H1 (cell line): ENCODE measurements at regions not wholly inside any gene's neighbourhood (a gene's known extent, or its start where the extent isn't known, plus 50 kb on each side); places are given as distances from the start of the nearest gene placed in this dataset.

Experiments
- CBX5 ChIP-seq: fragments of 300-800, 300-1000 bp; sonication (generic); IDR thresholded peaks from 2 replicates; pipeline ENCODE4 v1.7.1; 2016; ENCODE audit warnings: antibody characterized with exemption, low read length, low read depth
- CHD2 ChIP-seq: IDR thresholded peaks from 2 replicates; pipeline ENCODE4 v1.6.1; 2012; ENCODE audit warnings: low read length, improper control_type of control experiment
- FOSL1 ChIP-seq: IDR thresholded peaks from 2 replicates; pipeline ENCODE4 v1.6.1; 2011; ENCODE audit warnings: mild to moderate bottlenecking, low read depth, low read length, moderate library complexity; ENCODE audit not compliant: insufficient read depth
- GTF2F1 ChIP-seq: IDR thresholded peaks from 2 replicates; pipeline ENCODE4 v1.6.1; 2012; ENCODE audit warnings: low read depth, low read length, improper control_type of control experiment, borderline replicate concordance
- JUND ChIP-seq: IDR thresholded peaks from 2 replicates; pipeline ENCODE4 v1.6.1; 2011; ENCODE audit warnings: mild to moderate bottlenecking, improper control_type of control experiment, low read length
- KDM1A ChIP-seq: fragments of 200-600, 300-600 bp; sonication (generic); IDR thresholded peaks from 2 replicates; pipeline ENCODE4 v1.7.1; 2016; ENCODE audit warnings: mild to moderate bottlenecking, low read length, borderline replicate concordance
- POLR2AphosphoS5 ChIP-seq: IDR thresholded peaks from 2 replicates; pipeline ENCODE4 v1.6.1; 2011; ENCODE audit warnings: low read depth, low read length
- RAD21 ChIP-seq, 2 experiments: IDR thresholded peaks in 1 of 2; conservative IDR thresholded peaks in 1 of 2; 2 replicates each; pipeline ENCODE4 v1.6.1; 2011; ENCODE audit warnings: low read depth in 2 of 2, low read length in 2 of 2, improper control_type of control experiment in 1 of 2, inconsistent platforms in 1 of 2, mild to moderate bottlenecking in 1 of 2, moderate library complexity in 1 of 2
- TF ChIP-seq, protein P1 (sequence below): IDR thresholded peaks from 2 replicates; pipeline ENCODE4 v1.6.1; 2012; ENCODE audit warnings: inconsistent platforms

DNA sequence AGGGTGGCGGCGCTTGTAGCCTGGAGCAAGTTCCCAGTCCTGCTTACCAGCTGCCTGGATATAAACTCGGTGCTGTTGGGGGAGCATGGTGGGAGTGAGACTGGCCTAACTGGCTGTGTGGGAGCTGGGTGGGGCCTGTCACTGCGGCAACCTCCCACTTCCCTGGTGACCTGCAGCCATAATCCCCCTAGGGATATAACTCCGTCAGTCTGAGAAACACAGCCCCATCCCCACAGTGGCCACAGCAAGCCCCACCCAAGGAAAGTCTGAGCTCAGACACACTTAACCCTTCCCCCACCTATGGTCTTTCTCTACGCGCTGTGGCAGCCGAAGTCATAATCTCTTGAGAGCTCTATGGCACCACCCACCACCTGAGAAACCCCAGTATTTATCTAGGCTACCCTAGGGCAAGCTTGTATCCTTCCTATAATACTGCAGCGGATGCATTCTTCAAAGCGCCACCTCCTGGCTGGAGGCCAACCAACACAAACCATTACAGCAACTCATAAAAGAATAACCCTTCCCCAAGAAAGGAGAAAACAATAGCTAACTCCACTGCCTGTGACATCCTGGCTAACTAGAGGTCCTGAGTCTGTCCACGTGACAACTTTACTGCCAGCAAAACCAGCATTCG is 57.4 kb downstream of the ZNF648 start (continued):
- no peak for TF ChIP-seq KDM1A
- no peak for TF ChIP-seq FOSL1
- no peak for TF ChIP-seq CBX5
- no peak for TF ChIP-seq POLR2AphosphoS5
- peak; percentile 13 to 36; a peak in 3 of 4 replicates for TF ChIP-seq RAD21 (IDR thresholded peaks at IDR 0.05 in 1 of 2, conservative IDR thresholded peaks at IDR 0.05 in 1 of 2; ENCODE audit: low read depth in 2 of 2, low read length in 2 of 2)
- TF ChIP-seq CHD2: no peak
- no peak for TF ChIP-seq JUND
- TF ChIP-seq, protein P1, sequence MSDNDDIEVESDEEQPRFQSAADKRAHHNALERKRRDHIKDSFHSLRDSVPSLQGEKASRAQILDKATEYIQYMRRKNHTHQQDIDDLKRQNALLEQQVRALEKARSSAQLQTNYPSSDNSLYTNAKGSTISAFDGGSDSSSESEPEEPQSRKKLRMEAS: no peak
- TF ChIP-seq GTF2F1: no peak
